Colonic mucosa (tissue), 4 donors: ENCODE measurements at regions not wholly inside any gene's neighbourhood (a gene's known extent, or its start where the extent isn't known, plus 50 kb on each side); places are given as distances from the start of the nearest gene placed in this dataset.

Source experiments
- DNase-seq: peaks from one replicate; pipeline ENCODE4 v3.0.0-alpha.2; 2020
- H3K27ac ChIP-seq: fragments of 200-600 bp; one replicate; pipeline ENCODE4 v1.8.0; 2021
- H3K27me3 ChIP-seq: fragments of 200-600 bp; one replicate; pipeline ENCODE4 v1.8.0; 2021
- H3K36me3 ChIP-seq: fragments of 200-600 bp; one replicate; pipeline ENCODE4 v1.8.0; 2021
- H3K4me1 ChIP-seq: fragments of 200-600 bp; one replicate; pipeline ENCODE4 v1.8.0; 2021; ENCODE audit warnings: mild to moderate bottlenecking
- H3K4me3 ChIP-seq: fragments of 200-600 bp; one replicate; pipeline ENCODE4 v1.8.0; 2021
- H3K9ac ChIP-seq, 2 donors: one replicate each; pipeline ENCODE4 v1.7.0; 2013; ENCODE audit warnings: control low read depth in 2 of 2, low read depth in 2 of 2, low read length in 2 of 2
- H3K9me3 ChIP-seq: fragments of 200-600 bp; one replicate; pipeline ENCODE4 v1.8.0; 2021
- CTCF ChIP-seq: fragments of 200-600 bp; IDR thresholded peaks from one replicate; pipeline ENCODE4 v1.8.0; 2022; ENCODE audit warnings: antibody characterized with exemption, mild to moderate bottlenecking
- intact Hi-C: fragments of 100-400 bp; cut with DNase I; formaldehyde crosslinking; loops from one replicate; pipeline ENCODE4 v1.14.1; 2022
- donor health status: healthy.
- donor health status: DM: no; HTN: no; CAD: no.
- donor health status: DM: no; HTN: no; CAD: no.

GRCh38 chr12:125873016-125873415, 807.8 kb downstream of the AACS start:
- DNase-seq = no peak
- H3K4me1 ChIP-seq = no peaks in the 10 kb centered on the region
- no peak for TF ChIP-seq CTCF
- H3K27ac ChIP-seq = no peak overlapping the region
- no peaks in the 10 kb centered on the region for H3K27me3 ChIP-seq
- H3K9me3 ChIP-seq = no peaks in the 10 kb centered on the region
- H3K36me3 ChIP-seq = no peaks in the 10 kb centered on the region
- H3K9ac ChIP-seq = no peak overlapping the region
- H3K4me3 ChIP-seq = no peak overlapping the region
- intact Hi-C loops = no loop called here

GRCh38 chr12:125878483-125878882, 813.2 kb downstream of the AACS start:
- DNase-seq = no peak
- no peaks in the 10 kb centered on the region for H3K27me3 ChIP-seq
- TF ChIP-seq CTCF = no peak
- no peak overlapping the region for H3K27ac ChIP-seq
- H3K4me1 ChIP-seq = no peaks in the 10 kb centered on the region
- no peak overlapping the region for H3K9ac ChIP-seq
- intact Hi-C loops = no loop called here
- H3K9me3 ChIP-seq = no peaks in the 10 kb centered on the region
- H3K36me3 ChIP-seq = no peaks in the 10 kb centered on the region
- no peak overlapping the region for H3K4me3 ChIP-seq

GRCh38 chr12:125882141-125882540, 816.9 kb downstream of the AACS start:
- intact Hi-C loops = no loop called here
- no peak for DNase-seq
- Histone ChIP-seq H3K27me3 (no peaks in the 10 kb centered on the region), H3K36me3 (no peaks in the 10 kb centered on the region), H3K4me1 (no peaks in the 10 kb centered on the region), H3K9me3 (no peaks in the 10 kb centered on the region), H3K4me3 (no peak overlapping the region), H3K27ac (no peak overlapping the region), H3K9ac (no peak overlapping the region)
- TF ChIP-seq CTCF = no peak

- no peaks in the 10 kb centered on the region for H3K27me3 ChIP-seq
- no peak overlapping the region for H3K27ac ChIP-seq
- no peak for TF ChIP-seq CTCF
- H3K4me1 ChIP-seq = no peaks in the 10 kb centered on the region
- DNase-seq = no peak
- no peaks in the 10 kb centered on the region for H3K9me3 ChIP-seq
- no peak overlapping the region for H3K4me3 ChIP-seq
- no peak overlapping the region for H3K9ac ChIP-seq
- intact Hi-C loops = no loop called here
- H3K36me3 ChIP-seq = no peaks in the 10 kb centered on the region
These were observed 823.7 kb downstream of the AACS start for GRCh38 chr12:125888921-125889320.

- intact Hi-C loops = no loop called here
- no peaks in the 10 kb centered on the region for H3K9me3 ChIP-seq
- no peak for TF ChIP-seq CTCF
- no peak overlapping the region for H3K9ac ChIP-seq
- no peak overlapping the region for H3K4me3 ChIP-seq
- DNase-seq = no peak
- no peaks in the 10 kb centered on the region for H3K27me3 ChIP-seq
- H3K27ac ChIP-seq = no peak overlapping the region
- no peaks in the 10 kb centered on the region for H3K36me3 ChIP-seq
- no peaks in the 10 kb centered on the region for H3K4me1 ChIP-seq
These were observed 824.5 kb downstream of the AACS start for GRCh38 chr12:125889742-125890141.
